SK-N-SH (cell line): ENCODE measurements at regions not wholly inside any gene's neighbourhood (a gene's known extent, or its start where the extent isn't known, plus 50 kb on each side); places are given as distances from the start of the nearest gene placed in this dataset.

Experiments used
- CTCF ChIP-seq: fragments of 200-600 bp; sonication (generic); IDR thresholded peaks from 2 replicates; pipeline ENCODE4 v1.6.1; 2017; ENCODE audit warnings: antibody characterized with exemption, mild to moderate bottlenecking, moderate library complexity
- EP300 ChIP-seq, 2 experiments: IDR thresholded peaks; 2 replicates each; pipeline versions ENCODE4 v1.4.0 to v1.6.1; 2012; ENCODE audit warnings: borderline replicate concordance in 1 of 2, low read depth in 1 of 2, low read length in 1 of 2
- JUND ChIP-seq: IDR thresholded peaks from 2 replicates; pipeline ENCODE4 v1.4.0; 2012
- RFX5 ChIP-seq: IDR thresholded peaks from 2 replicates; pipeline ENCODE4 v1.6.1; 2012; ENCODE audit warnings: mild to moderate bottlenecking, improper control_type of control experiment, low read length
- TEAD4 ChIP-seq: IDR thresholded peaks from 2 replicates; pipeline ENCODE4 v1.4.0; 2012; ENCODE audit warnings: mild to moderate bottlenecking, borderline replicate concordance; ENCODE audit not compliant: insufficient read depth
- ZBTB33 ChIP-seq: IDR thresholded peaks from 2 replicates; pipeline ENCODE4 v1.4.0; 2012; ENCODE audit warnings: low read depth, borderline replicate concordance

GRCh38 chr6:148285205-148285604 is 57.4 kb upstream of the SASH1 start:
- TF ChIP-seq EP300 (IDR thresholded peaks at IDR 0.05; ENCODE audit: borderline replicate concordance in 1 of 2, low read depth in 1 of 2, low read length in 1 of 2) (no peak), ZBTB33 (no peak), CTCF (no peak), TEAD4 (no peak), RFX5 (no peak), JUND (no peak)
